ENCODE measurements at regions not wholly inside any gene's neighbourhood (a gene's known extent, or its start where the extent isn't known, plus 50 kb on each side); places are given as distances from the start of the nearest gene placed in this dataset.

GRCh38 chr14:30292541-30292940 is 266.4 kb upstream of the G2E3 start:
- DNase-seq (ENCODE audit: low spot score), result no peak
- TF ChIP-seq, protein P1, sequence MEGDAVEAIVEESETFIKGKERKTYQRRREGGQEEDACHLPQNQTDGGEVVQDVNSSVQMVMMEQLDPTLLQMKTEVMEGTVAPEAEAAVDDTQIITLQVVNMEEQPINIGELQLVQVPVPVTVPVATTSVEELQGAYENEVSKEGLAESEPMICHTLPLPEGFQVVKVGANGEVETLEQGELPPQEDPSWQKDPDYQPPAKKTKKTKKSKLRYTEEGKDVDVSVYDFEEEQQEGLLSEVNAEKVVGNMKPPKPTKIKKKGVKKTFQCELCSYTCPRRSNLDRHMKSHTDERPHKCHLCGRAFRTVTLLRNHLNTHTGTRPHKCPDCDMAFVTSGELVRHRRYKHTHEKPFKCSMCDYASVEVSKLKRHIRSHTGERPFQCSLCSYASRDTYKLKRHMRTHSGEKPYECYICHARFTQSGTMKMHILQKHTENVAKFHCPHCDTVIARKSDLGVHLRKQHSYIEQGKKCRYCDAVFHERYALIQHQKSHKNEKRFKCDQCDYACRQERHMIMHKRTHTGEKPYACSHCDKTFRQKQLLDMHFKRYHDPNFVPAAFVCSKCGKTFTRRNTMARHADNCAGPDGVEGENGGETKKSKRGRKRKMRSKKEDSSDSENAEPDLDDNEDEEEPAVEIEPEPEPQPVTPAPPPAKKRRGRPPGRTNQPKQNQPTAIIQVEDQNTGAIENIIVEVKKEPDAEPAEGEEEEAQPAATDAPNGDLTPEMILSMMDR (IDR thresholded peaks at IDR 0.05), result no peak
- Mint-ChIP-seq H3K27me3 (ENCODE audit: low read depth) (peaks cover 3% of the 10 kb centered on the region), H3K9me3 (ENCODE audit: low read depth) (no peaks in the 10 kb centered on the region), H3K36me3 (ENCODE audit: low read depth) (no peaks in the 10 kb centered on the region), H3K27ac (ENCODE audit: unreplicated experiment) (no peak overlapping the region), H3K4me3 (ENCODE audit: unreplicated experiment) (no peak overlapping the region), H3K4me1 (ENCODE audit: low read depth) (no peaks in the 10 kb centered on the region)

- Mint-ChIP-seq H3K9me3 (ENCODE audit: low read depth) (no peaks in the 10 kb centered on the region), H3K36me3 (ENCODE audit: low read depth) (no peaks in the 10 kb centered on the region), H3K27ac (ENCODE audit: unreplicated experiment) (no peak overlapping the region), H3K4me3 (ENCODE audit: unreplicated experiment) (no peak overlapping the region), H3K27me3 (ENCODE audit: low read depth) (peaks cover 10% of the 10 kb centered on the region), H3K4me1 (ENCODE audit: low read depth) (no peaks in the 10 kb centered on the region)
- TF ChIP-seq, protein P1 (IDR thresholded peaks at IDR 0.05), result no peak
- no peak for DNase-seq (ENCODE audit: low spot score)
Measured at GRCh38 chr14:30295980-30296379, 263.0 kb upstream of the G2E3 start.

DNA sequence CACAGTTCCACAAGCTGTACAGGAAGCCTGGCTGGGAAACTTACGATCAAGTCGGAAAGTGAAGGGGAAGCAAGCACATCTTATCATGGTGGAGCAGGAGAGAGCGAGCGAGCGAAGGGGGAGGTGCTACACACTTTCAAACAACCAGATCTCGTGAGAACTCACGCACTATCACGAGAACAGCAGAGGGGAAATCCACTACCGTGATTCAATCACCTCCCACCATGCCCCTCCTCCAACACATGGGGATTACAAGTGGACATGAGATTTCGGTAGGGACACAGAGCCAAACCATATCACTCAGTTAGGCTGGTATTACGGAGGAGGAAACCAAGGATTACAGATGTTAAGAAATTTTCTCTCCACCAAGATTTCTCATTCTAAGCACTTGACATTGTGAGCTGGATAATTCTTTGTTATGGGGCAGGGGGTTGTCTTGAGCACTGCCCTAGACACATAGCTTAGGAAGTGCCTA is 262.0 kb upstream of the G2E3 start:
- Mint-ChIP-seq H3K4me1 (ENCODE audit: low read depth) (no peaks in the 10 kb centered on the region), H3K4me3 (ENCODE audit: unreplicated experiment) (no peak overlapping the region), H3K36me3 (ENCODE audit: low read depth) (no peaks in the 10 kb centered on the region), H3K27me3 (ENCODE audit: low read depth) (peaks cover 10% of the 10 kb centered on the region), H3K9me3 (ENCODE audit: low read depth) (no peaks in the 10 kb centered on the region), H3K27ac (ENCODE audit: unreplicated experiment) (no peak overlapping the region)
- DNase-seq (ENCODE audit: low spot score), result no peak
- TF ChIP-seq, protein P1 (IDR thresholded peaks at IDR 0.05), result no peak

DNA sequence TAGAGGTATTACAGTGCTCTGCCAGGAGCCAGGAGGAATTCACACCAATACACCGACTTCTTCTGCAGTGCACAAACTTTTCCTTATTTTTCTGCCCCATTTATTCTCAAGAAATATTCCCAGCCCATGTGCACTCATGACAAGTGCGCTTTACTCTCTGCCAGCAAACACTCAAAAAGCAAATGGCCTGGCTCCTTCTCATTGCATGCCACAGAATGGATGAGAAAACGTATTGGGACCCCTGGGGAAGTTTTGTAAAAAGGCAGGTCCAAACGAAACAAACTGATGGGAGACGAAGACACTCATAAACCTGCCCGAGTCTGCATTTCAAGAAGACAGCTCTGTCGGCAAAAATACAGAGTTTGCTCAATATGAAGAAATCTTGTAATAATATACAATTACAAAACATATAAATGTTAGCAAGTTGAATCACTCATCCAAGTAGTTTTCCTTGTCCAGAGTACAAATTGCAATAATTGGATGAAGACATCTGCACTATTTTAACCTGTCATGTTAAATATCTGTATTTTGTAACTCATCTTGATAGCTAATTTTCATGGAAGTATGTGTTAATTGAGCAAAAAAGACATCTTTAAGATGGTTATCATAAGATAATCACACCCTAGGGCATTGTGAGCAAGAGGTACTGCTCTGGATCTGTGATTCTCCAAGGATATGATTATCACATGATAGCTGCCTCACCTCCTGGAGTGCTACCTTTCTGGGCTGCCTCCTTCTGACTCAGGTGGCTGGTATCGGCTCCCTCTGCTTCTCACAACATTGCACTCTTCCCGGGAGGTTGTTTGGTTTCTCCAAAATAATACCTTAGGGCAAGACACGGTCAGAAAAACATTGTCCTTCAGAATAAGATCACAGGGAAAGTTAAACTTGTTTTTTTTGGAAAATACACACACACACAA is 260.8 kb upstream of the G2E3 start:
- TF ChIP-seq, protein P1 (IDR thresholded peaks at IDR 0.05), result no peak
- Mint-ChIP-seq H3K36me3 (ENCODE audit: low read depth) (no peaks in the 10 kb centered on the region), H3K9me3 (ENCODE audit: low read depth) (no peaks in the 10 kb centered on the region), H3K4me1 (ENCODE audit: low read depth) (no peaks in the 10 kb centered on the region), H3K27ac (ENCODE audit: unreplicated experiment) (no peak overlapping the region), H3K4me3 (ENCODE audit: unreplicated experiment) (no peak overlapping the region), H3K27me3 (ENCODE audit: low read depth) (peaks cover 9% of the 10 kb centered on the region)
- no peak for DNase-seq (ENCODE audit: low spot score)

DNA sequence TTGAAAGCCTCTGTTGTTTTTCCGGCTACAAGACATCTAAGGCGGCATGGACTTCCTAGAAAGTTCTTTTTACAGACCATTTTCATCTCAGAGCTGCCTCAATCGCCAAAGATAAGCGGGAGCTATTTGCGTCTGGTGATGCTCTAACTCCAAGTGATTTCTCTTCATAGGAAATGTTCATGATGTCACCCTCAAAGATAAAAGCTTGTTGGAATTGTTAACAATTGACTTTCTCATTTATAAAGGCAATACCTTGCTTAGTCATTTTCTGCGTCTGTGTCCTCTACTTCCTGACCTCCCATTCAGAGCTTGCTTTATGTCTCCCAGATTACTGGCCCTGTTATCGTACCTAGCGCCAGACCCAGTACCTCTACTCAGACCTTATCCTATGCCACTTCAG is 259.0 kb upstream of the G2E3 start:
- no peaks in the 10 kb centered on the region for H3K9me3 Mint-ChIP-seq (ENCODE audit: low read depth)

More for the DNA sequence above, 259.0 kb upstream of the G2E3 start:
- Mint-ChIP-seq H3K27me3 (ENCODE audit: low read depth) (peaks cover 10% of the 10 kb centered on the region), H3K27ac (ENCODE audit: unreplicated experiment) (no peak overlapping the region), H3K4me1 (ENCODE audit: low read depth) (no peaks in the 10 kb centered on the region), H3K36me3 (ENCODE audit: low read depth) (no peaks in the 10 kb centered on the region), H3K4me3 (ENCODE audit: unreplicated experiment) (no peak overlapping the region)
- DNase-seq (ENCODE audit: low spot score), result no peak
- TF ChIP-seq, protein P1 (IDR thresholded peaks at IDR 0.05), result no peak
